ENCODE measurements at regions not wholly inside any gene's neighbourhood (a gene's known extent, or its start where the extent isn't known, plus 50 kb on each side); places are given as distances from the start of the nearest gene placed in this dataset.

DNA sequence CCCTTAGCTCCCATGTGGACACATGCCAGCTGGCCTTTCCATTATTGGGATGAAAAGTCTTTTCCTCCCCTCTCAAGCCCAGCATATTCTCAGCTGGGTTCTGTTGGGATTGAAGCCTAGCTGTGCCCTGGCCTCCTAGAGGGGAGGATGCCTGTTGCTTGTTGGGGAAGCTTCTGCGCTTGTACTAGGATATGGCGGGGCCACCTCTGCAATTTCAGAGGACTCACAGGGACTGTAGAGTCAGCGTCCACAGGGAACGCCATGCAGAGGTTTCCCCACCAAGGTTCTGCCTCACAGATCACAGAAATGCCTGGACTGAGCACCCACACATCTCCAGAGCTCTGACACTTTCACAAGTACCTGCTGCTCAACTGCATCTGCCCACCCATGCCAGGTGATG is 288.7 kb upstream of the FOXQ1 start:
- DNase-seq = no peak

DNA sequence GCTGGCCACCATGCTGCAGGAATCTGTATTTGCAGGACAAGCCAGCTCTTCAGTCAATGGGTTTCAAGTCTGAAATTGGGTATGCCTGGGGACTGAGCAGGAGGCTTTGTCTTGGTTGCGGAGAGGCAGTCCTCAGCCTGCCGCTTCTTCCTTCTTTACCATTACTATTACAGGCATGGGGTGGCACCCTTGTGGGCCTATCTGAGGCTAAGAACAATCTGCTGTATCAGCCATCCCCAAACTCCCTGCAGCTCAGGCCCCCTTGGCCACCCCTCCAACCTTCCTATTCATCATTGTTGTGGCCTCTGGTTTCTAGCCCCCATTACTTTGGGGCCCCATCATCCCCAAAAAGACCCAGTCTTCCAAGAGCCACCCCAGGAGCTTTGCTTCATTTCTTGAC is 289.2 kb upstream of the FOXQ1 start:
- no peak for DNase-seq

DNA sequence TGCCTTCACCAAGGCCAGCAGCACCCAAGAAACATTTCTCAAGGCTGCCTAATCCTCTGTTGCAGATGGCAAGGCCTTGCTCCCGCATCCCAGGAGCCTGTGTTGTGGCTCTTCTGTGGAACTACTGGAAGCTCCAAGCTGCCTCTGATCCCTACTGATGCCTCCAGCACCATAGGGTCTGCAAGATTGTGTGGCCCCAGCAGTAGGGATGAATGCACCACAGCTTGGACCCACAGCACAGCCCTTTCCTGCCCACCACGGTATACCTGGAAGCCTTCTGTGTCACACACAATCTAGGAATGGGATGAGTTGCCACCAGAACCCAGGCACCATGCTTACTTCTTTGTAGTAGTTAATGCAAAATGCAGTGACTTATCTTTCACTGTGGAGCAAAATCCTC is 291.1 kb upstream of the FOXQ1 start:
- DNase-seq = no peak

DNA sequence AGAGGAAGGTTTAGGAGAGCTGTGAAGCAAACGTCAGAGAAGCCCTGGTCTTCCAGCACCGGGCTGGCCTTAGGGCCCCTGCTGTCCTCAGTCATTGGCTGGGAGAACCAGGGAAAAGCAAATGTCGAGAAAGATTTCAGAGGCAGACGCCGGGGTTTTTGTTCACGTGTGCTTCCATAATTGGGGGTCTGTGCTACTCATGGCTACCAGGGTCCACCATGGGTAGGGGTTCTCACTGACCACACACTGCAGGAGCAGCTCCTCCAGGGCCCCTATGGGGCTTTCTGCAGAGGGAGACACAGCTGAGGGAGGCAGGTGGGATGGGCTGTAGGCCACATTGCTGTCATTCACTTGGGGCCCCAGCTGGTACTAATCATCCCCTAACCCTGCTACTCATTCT is 291.8 kb upstream of the FOXQ1 start:
- DNase-seq = no peak

DNA sequence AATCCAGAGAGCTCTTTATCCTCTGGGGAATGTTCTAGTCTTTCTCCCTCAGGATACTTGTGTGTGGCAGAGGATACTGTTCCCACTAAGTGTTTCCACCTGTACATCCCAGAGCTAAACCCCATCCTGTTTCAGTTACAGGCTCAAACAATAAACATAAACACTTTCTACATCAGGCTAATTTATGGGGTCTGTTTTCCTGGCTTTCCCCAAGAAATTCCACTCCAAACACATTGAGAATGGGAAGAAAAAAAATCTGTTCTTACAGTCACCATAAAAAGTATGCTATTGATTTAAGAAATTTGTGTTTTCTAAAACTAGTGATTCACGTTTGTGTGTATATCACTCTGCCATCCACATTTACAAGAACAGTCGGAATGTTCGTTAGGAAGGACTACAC is 293.9 kb upstream of the FOXQ1 start:
- no peak for DNase-seq

DNA sequence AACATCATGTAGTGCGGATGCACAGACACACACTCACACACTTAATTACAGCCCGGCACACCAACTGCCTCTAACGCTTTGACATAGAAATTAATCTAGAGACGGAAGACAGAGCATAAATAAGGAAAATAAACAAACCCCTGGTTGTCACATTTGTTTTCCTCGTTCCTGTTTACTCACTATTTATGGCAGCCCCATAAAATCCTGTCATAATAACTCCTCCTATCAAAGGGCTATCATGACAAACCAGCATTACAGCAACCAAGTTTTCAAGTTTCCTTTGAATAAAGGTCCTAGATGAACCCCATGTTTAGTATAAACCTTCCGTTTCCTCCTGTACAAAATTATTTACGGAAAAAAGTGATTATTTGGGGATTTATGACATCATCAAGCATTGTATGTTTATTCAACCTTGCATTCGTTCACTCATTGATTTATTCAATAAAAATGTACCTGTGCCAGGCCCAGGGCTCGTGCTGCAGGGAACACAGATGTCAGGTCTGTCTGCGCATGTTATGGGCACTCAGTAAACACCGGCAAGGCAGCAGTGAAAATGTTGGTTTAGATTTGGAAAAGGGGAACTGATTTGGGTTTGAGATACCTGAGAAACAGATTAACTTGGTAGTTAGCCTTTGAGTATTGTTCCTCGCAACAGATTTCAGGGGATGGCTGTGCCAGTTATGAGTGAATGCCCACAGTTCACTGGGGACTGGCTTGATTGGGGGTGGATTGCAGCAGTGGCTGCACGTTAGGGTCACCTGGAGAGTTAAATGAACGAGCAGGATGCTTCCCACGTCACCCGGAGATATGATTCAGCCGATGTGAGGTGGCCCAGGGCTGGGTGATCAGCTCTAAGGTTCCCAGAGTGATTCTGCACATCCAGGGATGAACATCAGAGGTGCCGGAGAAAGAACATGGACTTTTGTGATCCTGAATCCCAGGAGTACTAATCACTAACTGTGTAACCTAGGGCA is 295.3 kb upstream of the FOXQ1 start:
- DNase-seq = no peak

DNA sequence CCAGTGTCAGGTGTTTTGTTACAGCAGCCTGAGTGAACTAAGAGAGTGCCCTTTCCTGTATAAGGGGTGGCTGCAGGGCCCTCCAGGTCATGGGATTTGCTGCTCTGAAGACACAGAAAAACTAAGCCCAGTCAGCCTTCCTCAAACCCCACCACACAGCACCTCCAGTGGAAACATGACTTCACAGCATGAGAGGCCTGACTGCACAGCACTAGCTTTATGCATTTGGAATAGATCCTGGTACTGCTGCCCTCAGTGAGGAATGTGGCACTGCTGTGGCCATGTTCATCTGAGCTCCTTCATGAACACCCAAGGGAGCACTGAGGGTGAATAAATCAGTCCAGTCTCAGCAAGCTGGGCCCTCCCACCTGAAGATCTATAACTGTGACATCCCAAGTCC is 296.1 kb upstream of the FOXQ1 start:
- no peak for DNase-seq

DNA sequence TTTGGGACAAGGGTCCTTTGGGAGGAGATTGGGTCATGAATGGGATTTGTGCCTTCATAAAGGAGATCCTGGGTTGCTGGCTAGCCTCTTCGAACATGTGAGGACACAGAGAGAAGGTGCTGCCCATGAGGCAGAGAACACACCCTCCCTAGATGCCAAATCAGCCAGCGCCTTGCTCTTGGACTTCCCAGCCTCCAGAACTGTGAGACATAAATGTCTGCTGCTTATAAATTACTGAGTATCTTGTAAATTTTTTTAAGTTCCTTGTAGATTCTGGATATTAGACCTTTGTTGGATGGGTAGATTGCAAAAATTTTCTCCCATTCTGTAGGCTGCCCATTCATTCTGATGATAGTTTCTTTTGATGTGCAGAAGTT is 297.5 kb upstream of the FOXQ1 start:
- DNase-seq = no peak

DNA sequence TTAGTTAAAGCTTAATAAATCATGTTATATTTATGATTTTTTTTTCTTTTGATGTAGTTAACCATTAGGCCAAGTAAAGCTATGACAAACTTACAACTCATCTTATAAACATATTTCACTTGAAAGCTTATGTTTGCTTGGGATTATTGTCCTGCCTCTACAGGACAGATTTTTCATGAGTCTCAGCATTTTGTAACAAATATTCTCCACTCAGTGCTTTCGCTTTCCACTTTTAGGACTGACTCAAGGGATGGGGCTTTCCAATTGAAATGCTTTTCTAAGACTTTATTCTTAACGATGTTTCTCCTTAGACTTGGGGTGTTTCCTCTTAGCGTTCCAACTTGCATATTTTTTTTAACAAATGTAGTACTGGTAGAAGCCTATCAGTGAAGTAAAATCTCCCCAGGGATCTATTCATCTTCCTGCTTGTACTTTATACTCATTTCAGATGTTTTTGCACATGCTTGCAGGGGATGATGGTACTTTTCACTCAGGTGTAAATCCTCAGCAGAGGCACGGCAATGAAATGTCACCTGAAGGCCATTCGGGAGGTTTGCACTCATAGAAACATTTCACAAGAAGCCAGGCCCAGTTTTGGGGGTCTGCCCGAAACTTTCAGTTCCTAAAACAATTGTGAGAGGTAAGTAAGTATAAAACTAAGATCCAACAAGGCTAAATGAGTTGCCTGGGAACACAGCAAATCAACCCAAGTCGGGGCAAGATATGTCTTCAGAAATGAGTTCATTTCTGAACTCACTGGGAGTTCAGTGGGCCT is 298.1 kb upstream of the FOXQ1 start:
- no peak for DNase-seq

DNA sequence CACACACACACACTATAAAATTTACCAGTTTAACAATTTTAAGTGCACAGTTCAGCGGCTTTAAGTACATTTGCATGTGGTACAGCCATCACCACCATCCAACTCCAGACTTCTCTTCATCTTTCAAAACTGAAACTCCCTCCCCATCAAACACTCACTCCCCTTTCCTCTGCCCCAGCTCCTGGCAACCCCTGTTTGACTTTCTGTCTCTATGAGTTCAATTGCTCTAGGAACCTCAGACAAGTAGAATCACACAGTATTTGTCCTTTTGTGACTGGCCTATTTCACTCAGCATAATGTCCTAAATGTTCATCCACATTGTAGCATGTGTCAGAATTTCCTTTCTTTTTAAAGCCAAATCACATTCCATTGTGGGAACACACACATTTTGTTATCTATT is 302.8 kb upstream of the FOXQ1 start:
- DNase-seq = no peak

DNA sequence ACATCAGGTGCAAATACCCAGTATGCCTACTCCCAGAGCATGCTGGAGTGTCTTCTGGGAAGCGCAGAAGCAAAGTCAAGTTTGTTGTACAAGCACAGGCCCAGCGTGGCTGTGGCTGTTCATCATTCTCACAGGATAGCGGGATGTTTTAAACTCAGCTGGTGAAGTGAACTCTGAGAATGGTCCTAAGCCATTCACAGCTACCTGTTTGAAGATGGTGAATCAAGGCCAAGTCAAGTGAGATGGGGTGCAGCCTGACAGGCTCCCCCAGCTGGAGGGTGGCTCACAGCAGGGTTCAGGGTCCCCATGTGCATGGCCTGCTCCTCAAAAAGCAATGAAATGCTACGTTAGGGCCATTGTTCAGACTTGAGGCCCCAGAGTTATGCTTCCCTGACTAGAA is 304.7 kb upstream of the FOXQ1 start:
- no peak for DNase-seq

DNA sequence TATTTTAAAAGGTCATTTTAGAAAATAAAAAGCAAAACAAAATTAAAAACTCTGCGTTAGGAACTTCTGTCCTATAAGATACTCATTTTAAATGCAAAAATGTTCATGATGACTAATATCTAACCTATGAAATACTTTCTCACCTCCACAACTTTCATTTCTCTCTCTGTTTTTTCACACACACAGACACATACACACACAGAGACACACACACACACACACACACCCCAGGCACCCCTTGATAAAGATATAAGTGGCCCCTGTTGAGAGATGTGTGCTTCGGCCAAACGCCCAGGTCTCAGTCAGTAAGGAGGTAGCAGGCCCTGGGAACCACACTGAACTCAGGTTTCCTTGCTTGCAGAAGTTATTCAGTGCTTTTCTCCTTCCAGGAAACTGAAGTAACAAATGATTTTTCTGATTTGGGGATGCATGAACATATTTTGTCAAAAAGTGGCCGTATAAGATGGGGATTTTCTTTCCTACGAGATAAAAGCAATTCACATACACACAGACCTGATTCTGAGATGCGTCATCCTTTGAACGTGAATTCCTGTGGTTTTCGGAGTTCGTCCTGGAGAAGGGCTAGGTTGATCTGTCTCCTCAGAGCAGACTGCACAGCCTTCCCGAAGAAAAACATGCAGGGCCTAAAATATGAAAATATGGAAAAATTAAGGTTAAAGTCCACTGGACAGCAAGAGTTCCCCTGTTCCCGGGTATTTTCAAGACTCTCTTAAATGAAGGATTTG is 306.8 kb upstream of the FOXQ1 start:
- DNase-seq = no peak

DNA sequence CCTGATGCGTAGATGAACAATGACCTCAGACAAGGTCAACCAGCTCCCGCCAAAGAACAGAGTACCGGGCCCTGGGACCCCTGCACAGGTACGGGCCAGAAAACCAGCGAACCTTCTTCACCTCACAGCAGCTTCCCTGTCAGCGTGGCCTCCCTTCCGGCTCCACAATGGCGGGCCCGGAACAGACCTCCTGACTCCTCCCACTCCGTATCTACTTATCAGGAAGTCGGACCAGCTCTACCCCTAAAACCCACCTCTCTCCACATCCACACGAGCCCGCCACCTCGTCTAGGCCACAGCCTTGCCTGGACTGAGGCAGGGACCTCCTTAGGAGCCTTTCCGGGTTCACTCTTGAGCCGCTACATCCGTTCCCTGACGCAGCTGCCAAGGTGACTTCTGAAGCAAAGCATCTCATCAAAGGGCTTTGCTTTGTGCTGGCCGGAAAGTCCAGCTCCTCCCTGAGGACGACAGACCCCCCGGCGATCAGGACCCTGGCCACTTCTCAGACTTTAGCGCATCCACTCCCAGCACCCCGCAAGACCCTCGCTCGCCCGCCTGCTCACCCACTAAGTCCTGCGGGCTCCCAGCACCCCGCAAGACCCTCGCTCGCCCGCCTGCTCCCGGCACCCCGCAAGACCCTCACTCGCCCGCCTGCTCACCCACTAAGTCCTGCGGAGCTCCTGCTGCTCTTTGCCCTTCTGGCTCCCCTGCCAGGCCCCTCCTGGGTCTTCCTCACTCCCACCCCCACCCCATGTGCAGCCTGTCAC is 308.3 kb upstream of the FOXQ1 start:
- DNase-seq = no peak

DNA sequence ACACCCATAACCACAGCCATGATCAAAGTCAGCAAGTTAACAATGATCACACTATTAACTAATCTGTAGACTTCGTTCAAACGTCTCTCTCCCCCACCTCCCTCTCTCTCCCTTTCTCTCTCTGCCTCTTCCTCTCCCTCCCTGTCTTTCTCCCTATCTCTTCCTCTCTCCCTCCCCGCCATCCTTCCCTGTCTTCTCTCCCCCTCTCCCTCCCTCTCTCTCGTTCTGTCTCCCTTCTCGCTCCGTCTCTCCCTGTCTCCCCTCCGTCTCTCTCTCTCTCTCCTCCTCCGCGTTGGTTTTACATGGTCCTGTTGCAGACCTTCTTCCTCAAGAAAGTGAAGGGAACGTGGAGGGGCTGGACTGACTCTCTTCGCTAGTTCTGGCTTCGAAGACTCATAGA is 308.9 kb upstream of the FOXQ1 start:
- DNase-seq = no peak

DNA sequence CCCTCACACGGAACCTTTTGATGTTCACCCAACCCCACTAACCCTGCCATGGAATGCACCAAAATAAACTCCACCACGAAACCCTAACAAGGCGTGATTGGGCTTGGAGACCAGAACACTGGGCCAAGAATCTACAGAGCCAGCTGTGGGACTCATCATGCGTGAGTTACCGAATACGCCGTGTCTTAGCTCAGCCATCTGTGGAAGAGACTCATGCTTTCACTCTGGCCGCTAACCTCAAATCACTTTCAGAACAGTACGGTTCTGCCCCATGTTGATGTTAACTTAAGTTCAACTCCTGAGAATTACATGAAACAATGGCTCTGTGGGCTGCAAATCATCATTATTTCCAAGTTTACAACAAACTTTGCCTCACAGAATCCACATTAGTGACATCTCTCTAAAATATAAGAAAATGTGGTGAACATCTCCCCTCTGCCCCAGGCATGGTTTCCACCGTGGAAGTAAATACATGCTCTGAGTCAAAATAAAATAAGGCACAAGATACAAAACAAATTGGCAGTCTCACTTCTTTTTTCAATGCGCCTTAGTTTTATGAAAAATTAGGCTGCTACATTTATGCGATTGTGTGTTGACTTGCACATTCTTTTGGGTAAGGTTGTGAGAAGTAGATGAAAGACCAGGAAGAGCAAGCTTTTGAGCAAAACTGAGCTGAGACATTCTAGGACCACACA is 308.9 kb upstream of the EXOC2 start:
- DNase-seq = no peak

DNA sequence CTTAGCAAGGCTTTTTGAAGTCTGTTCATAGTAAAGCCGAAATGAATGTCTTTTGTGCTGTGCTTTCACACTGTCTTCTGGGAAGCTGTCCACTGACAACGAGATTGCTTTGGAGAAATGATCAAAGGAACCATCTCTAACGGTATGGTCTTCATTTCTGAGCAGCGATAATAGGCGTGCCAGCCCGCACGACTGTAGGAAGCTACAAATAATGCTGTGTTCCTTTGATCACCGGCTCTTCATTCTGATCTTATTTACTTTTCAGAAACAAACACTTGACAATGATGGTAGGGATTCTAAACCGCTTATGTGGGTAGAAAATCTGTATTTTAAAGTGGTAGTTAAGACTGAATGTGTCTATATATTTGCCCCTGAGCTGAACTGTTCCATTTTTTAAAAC is 306.6 kb upstream of the EXOC2 start:
- DNase-seq = no peak

DNA sequence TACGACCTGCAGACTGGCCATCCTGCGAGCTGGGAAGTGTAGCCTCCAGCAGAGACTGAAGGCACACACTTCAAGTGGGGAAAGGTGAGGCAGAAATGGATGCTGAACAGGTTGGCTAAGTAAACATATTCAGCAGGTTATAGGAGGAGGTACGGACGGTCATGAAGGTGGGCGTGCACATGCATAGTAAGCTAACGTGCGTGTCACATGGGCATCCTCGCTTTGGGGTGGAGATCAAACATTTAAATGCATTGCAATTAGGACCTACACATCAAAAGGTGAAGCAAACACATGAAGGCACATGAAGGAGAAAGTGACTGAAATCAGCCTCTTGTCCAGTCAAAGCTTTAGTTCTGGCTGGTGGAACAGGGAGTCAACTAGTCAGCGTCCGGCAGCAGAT is 305.6 kb upstream of the EXOC2 start:
- DNase-seq = no peak

DNA sequence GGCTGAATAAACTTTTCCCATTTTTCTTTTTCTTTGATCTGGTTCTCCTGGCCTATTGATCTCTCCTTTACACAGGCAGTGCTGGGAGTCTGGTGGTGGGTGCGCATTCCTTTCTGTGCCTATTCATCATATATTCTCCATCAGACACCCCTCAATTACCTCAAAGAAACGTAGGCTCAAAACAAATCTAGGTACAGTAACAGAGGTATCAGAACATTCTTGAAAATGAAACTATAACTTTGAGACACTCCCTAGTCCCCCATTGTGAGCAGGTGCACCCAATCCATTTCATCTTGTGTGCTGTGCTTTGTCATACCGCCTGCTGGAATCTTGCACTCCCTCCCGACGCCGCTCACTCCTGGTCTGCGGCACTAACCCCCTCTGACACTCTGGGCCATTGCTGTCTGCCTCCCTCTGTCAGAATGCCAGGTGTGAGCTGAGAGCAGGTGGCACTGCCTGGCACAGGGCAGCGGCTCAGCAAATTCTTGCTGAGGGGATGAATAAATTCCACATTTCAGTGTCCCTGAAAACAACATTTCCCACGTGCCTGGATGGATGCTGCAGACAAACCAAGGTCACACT is 303.4 kb upstream of the EXOC2 start:
- DNase-seq = no peak

DNA sequence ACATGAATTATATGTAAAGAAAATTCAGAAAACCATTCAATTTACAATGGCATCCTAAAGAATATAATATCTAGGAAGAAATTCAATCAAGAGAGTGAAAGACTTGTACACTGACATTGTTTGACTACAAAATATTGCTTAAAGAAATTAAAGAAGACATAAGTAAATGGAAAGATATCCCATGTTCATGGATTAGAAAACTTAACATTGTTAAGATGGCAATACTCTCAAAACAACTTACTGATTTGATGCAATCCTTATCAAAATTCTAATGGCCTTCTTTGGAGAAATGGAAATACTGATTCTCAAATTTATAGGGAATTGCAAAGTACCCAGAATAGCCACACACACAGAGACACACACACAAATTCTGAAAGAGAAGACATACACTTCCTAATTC is 298.3 kb upstream of the EXOC2 start:
- no peak for DNase-seq

DNA sequence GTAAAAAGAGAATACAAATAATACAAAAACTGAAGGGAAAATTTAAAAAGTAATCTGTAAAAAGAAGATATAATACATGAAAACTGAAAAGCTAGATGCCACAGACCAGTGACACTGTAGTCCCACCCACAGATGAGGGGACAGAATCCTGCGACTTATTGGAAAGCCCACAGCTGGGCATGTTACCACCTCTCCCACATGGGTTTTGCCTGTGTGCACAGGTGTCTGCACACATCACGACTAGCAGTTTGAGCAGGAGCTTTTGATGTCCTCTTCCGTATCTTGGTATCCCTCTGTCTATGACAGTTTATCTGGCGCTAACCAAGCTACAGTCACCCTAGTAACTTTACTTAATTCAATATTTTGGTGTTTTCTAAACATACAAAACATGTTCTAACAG is 291.1 kb upstream of the EXOC2 start:
- DNase-seq = no peak

DNA sequence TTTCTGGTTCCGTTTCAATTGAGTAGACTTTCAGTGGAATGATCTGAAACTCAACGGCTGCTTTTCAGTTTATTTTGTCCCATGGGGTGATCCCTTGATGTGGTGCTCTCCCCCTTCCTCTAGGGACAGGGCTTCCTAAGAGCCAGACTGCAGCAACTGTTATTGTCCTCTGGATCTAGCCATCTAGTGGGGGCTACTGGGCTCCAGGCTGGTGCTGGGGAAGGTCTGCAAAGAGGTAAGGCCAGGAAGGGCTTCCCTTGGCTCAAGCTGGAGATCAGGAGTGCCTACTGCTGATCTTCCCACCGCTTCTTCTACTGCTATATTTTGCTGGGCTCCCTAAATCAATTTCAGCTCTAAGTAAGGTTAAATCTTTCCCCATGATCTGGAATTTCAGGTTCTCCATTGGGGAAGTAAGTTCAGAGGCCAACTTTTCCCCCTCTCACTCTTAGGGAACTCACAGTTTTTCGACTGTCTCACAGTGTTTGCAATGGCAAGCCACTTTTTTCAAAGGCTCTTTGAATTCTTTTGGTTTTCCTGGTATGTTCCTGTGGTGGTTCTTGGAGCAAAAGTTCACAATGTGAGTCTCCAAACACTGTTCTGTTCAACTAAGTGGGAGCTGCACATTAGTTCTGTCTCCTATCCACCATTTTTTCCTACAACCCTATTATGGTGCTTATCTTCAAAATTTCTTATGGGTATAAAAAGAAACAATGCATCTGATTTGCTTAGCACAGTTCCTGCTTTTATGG is 286.2 kb upstream of the EXOC2 start:
- DNase-seq = no peak

All from NCI-H146 (cell line).